HepG2 (cell line): ENCODE measurements at regions not wholly inside any gene's neighbourhood (a gene's known extent, or its start where the extent isn't known, plus 50 kb on each side); places are given as distances from the start of the nearest gene placed in this dataset.

ENCODE experiments used
- HNRNPL ChIP-seq: fragments of 200-400 bp; formaldehyde crosslinking; IDR thresholded peaks from 2 replicates; pipeline ENCODE4 v1.6.1; 2017; ENCODE audit warnings: mild to moderate bottlenecking, low read depth, low read length
- HNRNPLL ChIP-seq: fragments of 200-400 bp; formaldehyde crosslinking; IDR thresholded peaks from 2 replicates; pipeline ENCODE4 v1.6.1; 2017; ENCODE audit warnings: mild to moderate bottlenecking, low read depth, low read length; ENCODE audit not compliant: poor library complexity, severe bottlenecking
- MEIS2 ChIP-seq: sonication (generic); formaldehyde crosslinking; IDR thresholded peaks from 2 replicates; pipeline ENCODE4 v1.9.0; 2021; ENCODE audit warnings: mild to moderate bottlenecking, missing genetic modification reagents
- NR2C2 ChIP-seq: sonication (generic); formaldehyde crosslinking; IDR thresholded peaks from 2 replicates; pipeline ENCODE4 v1.4.0; 2020; ENCODE audit warnings: missing genetic modification reagents, mild to moderate bottlenecking, moderate library complexity, borderline replicate concordance
- PBX2 ChIP-seq: IDR thresholded peaks from 2 replicates; pipeline ENCODE4 v1.6.1; 2016; ENCODE audit warnings: control low read depth
- PREB ChIP-seq: sonication (generic); formaldehyde crosslinking; IDR thresholded peaks from 2 replicates; pipeline ENCODE4 v1.4.0; 2020; ENCODE audit warnings: missing genetic modification reagents
- RFX5 ChIP-seq: IDR thresholded peaks from 2 replicates; pipeline ENCODE4 v1.6.1; 2011; ENCODE audit warnings: low read depth, low read length, improper control_type of control experiment
- ZBTB8A ChIP-seq: sonication (generic); formaldehyde crosslinking; IDR thresholded peaks from 2 replicates; pipeline ENCODE4 v1.4.0; 2020; ENCODE audit warnings: mild to moderate bottlenecking, low read depth, missing genetic modification reagents, borderline replicate concordance
- ZNF20 ChIP-seq: sonication (generic); formaldehyde crosslinking; IDR thresholded peaks from 2 replicates; pipeline ENCODE4 v1.4.0; 2020; ENCODE audit warnings: mild to moderate bottlenecking, moderate library complexity, missing genetic modification reagents
- ZNF33B ChIP-seq: sonication (generic); formaldehyde crosslinking; IDR thresholded peaks from 2 replicates; pipeline ENCODE4 v1.5.1; 2020; ENCODE audit warnings: mild to moderate bottlenecking, missing genetic modification reagents
- ZNF383 ChIP-seq: sonication (generic); formaldehyde crosslinking; IDR thresholded peaks from 2 replicates; pipeline ENCODE4 v1.4.0; 2020; ENCODE audit warnings: missing genetic modification reagents, mild to moderate bottlenecking, borderline replicate concordance
- ZNF407 ChIP-seq: sonication (generic); formaldehyde crosslinking; IDR thresholded peaks from one replicate; pipeline ENCODE4 v1.5.1; 2020; ENCODE audit warnings: mild to moderate bottlenecking, missing genetic modification reagents; ENCODE audit errors: not compliant biosample characterization
- ZNF556 ChIP-seq: sonication (generic); formaldehyde crosslinking; IDR thresholded peaks from 2 replicates; pipeline ENCODE4 v1.4.0; 2020; ENCODE audit warnings: mild to moderate bottlenecking, missing genetic modification reagents, borderline replicate concordance
- ZNF557 ChIP-seq: sonication (generic); formaldehyde crosslinking; IDR thresholded peaks from 2 replicates; pipeline ENCODE4 v1.4.0; 2020; ENCODE audit warnings: missing genetic modification reagents
- ZNF704 ChIP-seq: sonication (generic); formaldehyde crosslinking; IDR thresholded peaks from 2 replicates; pipeline ENCODE4 v1.8.1; 2023; ENCODE audit warnings: mild to moderate bottlenecking, inconsistent platforms, moderate library complexity, missing genetic modification reagents, borderline replicate concordance
- ZNF772 ChIP-seq: sonication (generic); formaldehyde crosslinking; IDR thresholded peaks from 2 replicates; pipeline ENCODE4 v1.5.0; 2020; ENCODE audit warnings: mild to moderate bottlenecking, missing genetic modification reagents

GRCh38 chr2:8625399-8626300, 56.2 kb upstream of the ID2 start (continued):
- TF ChIP-seq ZNF407 (CRISPR knock-in tag): peak; percentile 89
- peak; percentile 92 for TF ChIP-seq NR2C2 (CRISPR knock-in tag)
- peak; percentile 51 for TF ChIP-seq MEIS2 (CRISPR knock-in tag)
- no peak for TF ChIP-seq RFX5
- peak; percentile 41 for TF ChIP-seq HNRNPLL
- peak; percentile 94 for TF ChIP-seq ZNF33B (CRISPR knock-in tag)
- 0 out of 2 replicates have a peak, but pooled peaks have one; percentile 15 for TF ChIP-seq ZNF383 (CRISPR knock-in tag)
- TF ChIP-seq ZNF556 (CRISPR knock-in tag): peak; percentile 77; the same call in 1 of the 2 replicates
- no peak for TF ChIP-seq PBX2 (CRISPR knock-in tag)
- 0 out of 2 replicates have a peak, but pooled peaks have one; percentile 26 for TF ChIP-seq ZNF704 (CRISPR knock-in tag)
- TF ChIP-seq ZBTB8A (CRISPR knock-in tag): peak; percentile 71; the same call in 1 of the 2 replicates
- TF ChIP-seq ZNF20 (CRISPR knock-in tag): peak; percentile 76; the same call in 1 of the 2 replicates
- peak; percentile 94 for TF ChIP-seq HNRNPL
- 0 out of 2 replicates have a peak, but pooled peaks have one; percentile 52 for TF ChIP-seq ZNF557
- TF ChIP-seq PREB (CRISPR knock-in tag): no peak
- TF ChIP-seq ZNF772: peak; percentile 63
